Hepatocyte (in vitro differentiated cells): ENCODE measurements at regions not wholly inside any gene's neighbourhood (a gene's known extent, or its start where the extent isn't known, plus 50 kb on each side); places are given as distances from the start of the nearest gene placed in this dataset.

Experiments
- DNase-seq: peaks from one replicate; pipeline ENCODE4 v3.0.0-alpha.2; 2016; ENCODE audit warnings: low spot score
- H2AFZ ChIP-seq: fragments of 200-600 bp; sonication (generic); 2 replicates; pipeline ENCODE4 v1.6.0; 2016; ENCODE audit warnings: antibody characterized with exemption, mild to moderate bottlenecking
- H3K27ac ChIP-seq: fragments of 200-600 bp; sonication (generic); 2 replicates; pipeline ENCODE4 v1.5.1; 2016; ENCODE audit warnings: mild to moderate bottlenecking
- H3K27me3 ChIP-seq: fragments of 200-600 bp; sonication (generic); 2 replicates; pipeline ENCODE4 v1.6.1; 2016
- H3K36me3 ChIP-seq: fragments of 200-600 bp; sonication (generic); replicated peaks from 2 replicates; pipeline ENCODE4 v1.5.1; 2016; ENCODE audit warnings: low read depth; ENCODE audit not compliant: insufficient read depth
- H3K4me1 ChIP-seq: fragments of 200-600 bp; sonication (generic); 2 replicates; pipeline ENCODE4 v1.5.1; 2016; ENCODE audit warnings: mild to moderate bottlenecking, moderate library complexity; ENCODE audit not compliant: insufficient read depth
- H3K4me2 ChIP-seq: fragments of 200-600 bp; sonication (generic); 2 replicates; pipeline ENCODE4 v1.6.0; 2016
- H3K4me3 ChIP-seq: fragments of 200-600 bp; sonication (generic); 2 replicates; pipeline ENCODE4 v1.5.1; 2016; ENCODE audit warnings: mild to moderate bottlenecking
- H3K79me2 ChIP-seq: fragments of 200-600 bp; sonication (generic); 2 replicates; pipeline ENCODE4 v1.6.0; 2017; ENCODE audit warnings: mild to moderate bottlenecking
- H3K9me2 ChIP-seq: fragments of 200-600 bp; sonication (generic); replicated peaks from 2 replicates; pipeline ENCODE4 v1.6.0; 2017; ENCODE audit warnings: mild to moderate bottlenecking; ENCODE audit not compliant: insufficient read depth
- H3K9me3 ChIP-seq: fragments of 200-600 bp; sonication (generic); 2 replicates; pipeline ENCODE4 v1.5.1; 2016; ENCODE audit warnings: low read depth, mild to moderate bottlenecking
- H4K20me1 ChIP-seq: fragments of 200-600 bp; sonication (generic); 2 replicates; pipeline ENCODE4 v1.6.0; 2016; ENCODE audit warnings: mild to moderate bottlenecking; ENCODE audit not compliant: insufficient read depth, poor library complexity, severe bottlenecking
- EZH2 ChIP-seq: fragments of 200-600 bp; sonication (generic); IDR thresholded peaks from 2 replicates; pipeline ENCODE4 v1.6.1; 2016; ENCODE audit warnings: antibody characterized with exemption, mild to moderate bottlenecking, borderline replicate concordance
- EZH2phosphoT487 ChIP-seq: fragments of 200-600 bp; sonication (generic); IDR thresholded peaks from one replicate; pipeline ENCODE4 v1.6.1; 2018; ENCODE audit warnings: antibody characterized with exemption, mild to moderate bottlenecking, low read depth, moderate library complexity; ENCODE audit not compliant: unreplicated experiment, severe bottlenecking
- WGBS: methylation state at CpG from one replicate; pipeline ENCODE4 v1.1.6; 2016; ENCODE audit warnings: low lambda C conversion rate; ENCODE audit errors: missing lambda C conversion rate; 5-methylcytosine and 5-hydroxymethylcytosine counted together
- TF ChIP-seq, protein P1 (sequence below): fragments of 200-600 bp; sonication (generic); IDR thresholded peaks from 2 replicates; pipeline ENCODE4 v1.5.1; 2016; ENCODE audit warnings: antibody characterized with exemption, mild to moderate bottlenecking; ENCODE audit not compliant: poor library complexity

GRCh38 chr20:11332381-11332780 lies 585.3 kb upstream of the BTBD3 start:
- Histone ChIP-seq H3K9me2 (no peaks in the 10 kb centered on the region), H2AFZ (no peak overlapping the region), H3K4me3 (no peak overlapping the region), H3K4me1 (no peaks in the 10 kb centered on the region), H3K27me3 (no peaks in the 10 kb centered on the region), H3K27ac (no peak overlapping the region), H3K36me3 (no peaks in the 10 kb centered on the region), H4K20me1 (no peaks in the 10 kb centered on the region), H3K4me2 (no peak overlapping the region), H3K9me3 (no peaks in the 10 kb centered on the region), H3K79me2 (no peaks in the 10 kb centered on the region)
- TF ChIP-seq, protein P1, sequence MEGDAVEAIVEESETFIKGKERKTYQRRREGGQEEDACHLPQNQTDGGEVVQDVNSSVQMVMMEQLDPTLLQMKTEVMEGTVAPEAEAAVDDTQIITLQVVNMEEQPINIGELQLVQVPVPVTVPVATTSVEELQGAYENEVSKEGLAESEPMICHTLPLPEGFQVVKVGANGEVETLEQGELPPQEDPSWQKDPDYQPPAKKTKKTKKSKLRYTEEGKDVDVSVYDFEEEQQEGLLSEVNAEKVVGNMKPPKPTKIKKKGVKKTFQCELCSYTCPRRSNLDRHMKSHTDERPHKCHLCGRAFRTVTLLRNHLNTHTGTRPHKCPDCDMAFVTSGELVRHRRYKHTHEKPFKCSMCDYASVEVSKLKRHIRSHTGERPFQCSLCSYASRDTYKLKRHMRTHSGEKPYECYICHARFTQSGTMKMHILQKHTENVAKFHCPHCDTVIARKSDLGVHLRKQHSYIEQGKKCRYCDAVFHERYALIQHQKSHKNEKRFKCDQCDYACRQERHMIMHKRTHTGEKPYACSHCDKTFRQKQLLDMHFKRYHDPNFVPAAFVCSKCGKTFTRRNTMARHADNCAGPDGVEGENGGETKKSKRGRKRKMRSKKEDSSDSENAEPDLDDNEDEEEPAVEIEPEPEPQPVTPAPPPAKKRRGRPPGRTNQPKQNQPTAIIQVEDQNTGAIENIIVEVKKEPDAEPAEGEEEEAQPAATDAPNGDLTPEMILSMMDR: no peak
- no peak for TF ChIP-seq EZH2
- no peak for DNase-seq

DNA sequence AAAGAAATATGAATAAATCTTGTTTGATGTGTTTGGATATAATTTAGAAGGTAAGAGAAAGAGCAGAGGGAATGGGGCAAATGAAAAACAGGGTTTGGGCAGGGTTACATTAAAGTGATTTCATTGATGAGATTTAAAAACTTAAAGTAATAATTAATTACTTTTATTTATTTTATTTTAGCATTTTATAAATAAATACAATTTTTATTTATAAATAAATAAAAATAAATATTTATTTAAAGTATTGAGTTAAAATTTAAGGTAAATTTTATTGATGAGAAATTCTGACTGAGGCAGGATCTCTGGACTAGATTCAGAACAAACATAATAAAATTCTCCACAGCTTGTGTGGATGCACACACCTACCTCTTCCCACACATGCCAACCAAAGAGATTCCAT lies 584.1 kb upstream of the BTBD3 start:
- H3K79me2 ChIP-seq: no peaks in the 10 kb centered on the region
- H3K9me3 ChIP-seq: no peaks in the 10 kb centered on the region
- H3K36me3 ChIP-seq: no peaks in the 10 kb centered on the region
- H3K27ac ChIP-seq: no peak overlapping the region
- no peak for TF ChIP-seq EZH2
- TF ChIP-seq, protein P1: no peak
- TF ChIP-seq EZH2phosphoT487: no peak
- H3K9me2 ChIP-seq: no peaks in the 10 kb centered on the region
- H3K4me2 ChIP-seq: no peak overlapping the region
- H2AFZ ChIP-seq: no peak overlapping the region
- no peak for DNase-seq
- H3K4me1 ChIP-seq: no peaks in the 10 kb centered on the region
- H3K27me3 ChIP-seq: no peaks in the 10 kb centered on the region
- no peak overlapping the region for H3K4me3 ChIP-seq
- no peaks in the 10 kb centered on the region for H4K20me1 ChIP-seq

GRCh38 chr20:11337361-11338130 lies 580.1 kb upstream of the BTBD3 start:
- no peak for DNase-seq
- Histone ChIP-seq H3K9me3 (no peaks in the 10 kb centered on the region), H3K27me3 (no peaks in the 10 kb centered on the region), H3K9me2 (no peaks in the 10 kb centered on the region), H2AFZ (no peak overlapping the region), H3K36me3 (no peaks in the 10 kb centered on the region), H3K4me2 (no peak overlapping the region), H3K79me2 (no peaks in the 10 kb centered on the region), H4K20me1 (no peaks in the 10 kb centered on the region), H3K27ac (peak overlapping the region; percentile 52), H3K4me1 (no peaks in the 10 kb centered on the region), H3K4me3 (no peak overlapping the region)
- TF ChIP-seq EZH2 (no peak), EZH2phosphoT487 (no peak)
- TF ChIP-seq, protein P1: no peak
- 49% methylated on average over 4 of the region's 4 CpGs for WGBS
